GM19397 (cell line): ENCODE measurements at regions not wholly inside any gene's neighbourhood (a gene's known extent, or its start where the extent isn't known, plus 50 kb on each side); places are given as distances from the start of the nearest gene placed in this dataset.

Source experiments
- ATAC-seq: cut with Tn5 transposase; IDR thresholded peaks from one replicate; pipeline ENCODE4 v1.9.1; 2021; ENCODE audit warnings: mild to moderate bottlenecking, moderate library complexity; ENCODE audit not compliant: unreplicated experiment

- ATAC-seq: no peak
Observed at GRCh38 chr2:19559596-19560240, 201.3 kb upstream of the OSR1 start.

- ATAC-seq: no peak
Observed at GRCh38 chr2:19556648-19557047, 198.2 kb upstream of the OSR1 start.

GRCh38 chr2:19554520-19554919 is 196.1 kb upstream of the OSR1 start:
- no peak for ATAC-seq

GRCh38 chr2:19552270-19552669 is 193.8 kb upstream of the OSR1 start:
- no peak for ATAC-seq

GRCh38 chr2:19550750-19551149 is 192.3 kb upstream of the OSR1 start:
- ATAC-seq: no peak

- ATAC-seq: no peak
Observed at GRCh38 chr2:19549821-19550220, 191.4 kb upstream of the OSR1 start.

GRCh38 chr2:19548116-19548515 is 189.7 kb upstream of the OSR1 start:
- ATAC-seq: no peak

GRCh38 chr2:19547321-19547720 is 188.9 kb upstream of the OSR1 start:
- no peak for ATAC-seq

- ATAC-seq: peak; percentile 54
Observed at GRCh38 chr2:19545507-19545906, 187.1 kb upstream of the OSR1 start.

- ATAC-seq: no peak
Observed at GRCh38 chr2:19543663-19544383, 185.4 kb upstream of the OSR1 start.

GRCh38 chr2:19542796-19543662 is 184.6 kb upstream of the OSR1 start:
- ATAC-seq: no peak

GRCh38 chr2:19541884-19542283 is 183.5 kb upstream of the OSR1 start:
- no peak for ATAC-seq

GRCh38 chr2:19540739-19541525 is 182.5 kb upstream of the OSR1 start:
- no peak for ATAC-seq

GRCh38 chr2:19538411-19538963 is 180.1 kb upstream of the OSR1 start:
- no peak for ATAC-seq

GRCh38 chr2:19536136-19536535 is 177.7 kb upstream of the OSR1 start:
- no peak for ATAC-seq

- no peak for ATAC-seq
Observed at GRCh38 chr2:19532547-19533196, 174.2 kb upstream of the OSR1 start.

GRCh38 chr2:19529677-19530076 is 171.3 kb upstream of the OSR1 start:
- no peak for ATAC-seq

GRCh38 chr2:19527771-19528170 is 169.3 kb upstream of the OSR1 start:
- no peak for ATAC-seq

- ATAC-seq: no peak
Observed at GRCh38 chr2:19525313-19525712, 166.9 kb upstream of the OSR1 start.

- no peak for ATAC-seq
Observed at GRCh38 chr2:19519045-19519444, 160.6 kb upstream of the OSR1 start.
